ENCODE measurements at regions not wholly inside any gene's neighbourhood (a gene's known extent, or its start where the extent isn't known, plus 50 kb on each side); places are given as distances from the start of the nearest gene placed in this dataset.
"Not testable (repeated sequence)": the region's sequence is repeated elsewhere in the genome, so short reads cannot be mapped to it uniquely, and the experiment has no call there.

- no peak for DNase-seq (ENCODE audit: low read depth)
Observed at GRCh38 chr20:40849456-40849855, 160.4 kb upstream of the MAFB start.

- no peak for DNase-seq (ENCODE audit: low read depth)
Observed at GRCh38 chr20:40851051-40851450, 162.0 kb upstream of the MAFB start.

- DNase-seq (ENCODE audit: low read depth) = no peak
Observed at GRCh38 chr20:40855269-40855668, 166.2 kb upstream of the MAFB start.

GRCh38 chr20:40856653-40857052 lies 167.6 kb upstream of the MAFB start:
- no peak for DNase-seq (ENCODE audit: low read depth)

GRCh38 chr20:40860487-40860902 lies 168.1 kb upstream of the TOP1 start:
- DNase-seq (ENCODE audit: low read depth) = peak; percentile 26

GRCh38 chr20:40861427-40862008 lies 167.1 kb upstream of the TOP1 start:
- no peak for DNase-seq (ENCODE audit: low read depth)

GRCh38 chr20:40863355-40863919 lies 165.2 kb upstream of the TOP1 start:
- DNase-seq (ENCODE audit: low read depth) = no peak

- DNase-seq (ENCODE audit: low read depth) = no peak
Observed at GRCh38 chr20:40864470-40864869, 164.2 kb upstream of the TOP1 start.

GRCh38 chr20:40865095-40865494 lies 163.5 kb upstream of the TOP1 start:
- DNase-seq (ENCODE audit: low read depth) = no peak

- DNase-seq (ENCODE audit: low read depth) = no peak
Observed at GRCh38 chr20:40866056-40866455, 162.6 kb upstream of the TOP1 start.

GRCh38 chr20:40868551-40869217 lies 159.9 kb upstream of the TOP1 start:
- peak; percentile 10 for DNase-seq (ENCODE audit: low read depth)

GRCh38 chr20:40869218-40870147 lies 159.1 kb upstream of the TOP1 start:
- no peak for DNase-seq (ENCODE audit: low read depth)

GRCh38 chr20:40875116-40876085 lies 153.2 kb upstream of the TOP1 start:
- DNase-seq (ENCODE audit: low read depth) = no peak

- not testable (repeated sequence) for DNase-seq (ENCODE audit: low read depth)
Observed at GRCh38 chr20:40878099-40878498, 150.5 kb upstream of the TOP1 start.

GRCh38 chr20:40880063-40880728 lies 148.4 kb upstream of the TOP1 start:
- DNase-seq (ENCODE audit: low read depth) = no peak

- DNase-seq (ENCODE audit: low read depth) = no peak
Observed at GRCh38 chr20:40880729-40881109, 147.9 kb upstream of the TOP1 start.

GRCh38 chr20:40882152-40882551 lies 146.5 kb upstream of the TOP1 start:
- no peak for DNase-seq (ENCODE audit: low read depth)

GRCh38 chr20:40883097-40883496 lies 145.5 kb upstream of the TOP1 start:
- DNase-seq (ENCODE audit: low read depth) = no peak

- DNase-seq (ENCODE audit: low read depth) = no peak
Observed at GRCh38 chr20:40887105-40887504, 141.5 kb upstream of the TOP1 start.

- DNase-seq (ENCODE audit: low read depth) = not testable (repeated sequence)
Observed at GRCh38 chr20:40889266-40889665, 139.4 kb upstream of the TOP1 start.

GRCh38 chr20:40890181-40890580 lies 138.4 kb upstream of the TOP1 start:
- no peak for DNase-seq (ENCODE audit: low read depth)

Data from HS-5 (cell line).